IMR-90 (cell line): ENCODE measurements at regions not wholly inside any gene's neighbourhood (a gene's known extent, or its start where the extent isn't known, plus 50 kb on each side); places are given as distances from the start of the nearest gene placed in this dataset.
"Not testable (repeated sequence)": the region's sequence is repeated elsewhere in the genome, so short reads cannot be mapped to it uniquely, and the experiment has no call there.

ENCODE experiments used
- ATAC-seq: fragments of 200-7000 bp; cut with Tn5 transposase; 2 replicates; pipeline ENCODE4 v1.9.1; 2020; ENCODE audit warnings: low read depth, mild to moderate bottlenecking, moderate library complexity
- BruUV-seq: library from RNA; stranded (reverse); fragments of 400-500 nt; replicated peaks from 2 replicates; lab custom pipeline; 2021; lab: Mats Ljungman, UMichigan
- CTCF ChIA-PET: fragments of 300-600 bp; formaldehyde crosslinking; extraction: SDS; loops from one replicate; lab custom pipeline; 2021; ENCODE audit warnings: antibody characterized with exemption; lab: Yijun Ruan, JAX
- POLR2A ChIA-PET: fragments of 300-600 bp; sonication (Branson Sonifier 250); formaldehyde crosslinking; loops from one replicate; lab custom pipeline; 2022; ENCODE audit warnings: antibody characterized with exemption; ENCODE audit not compliant: unreplicated experiment; lab: Charles Lee
- DNase-seq: peaks from one replicate; pipeline ENCODE4 v3.0.0; 2013
- H2AFZ ChIP-seq: replicated peaks from 2 replicates; pipeline ENCODE3; 2013; ENCODE audit warnings: low read length, mild to moderate bottlenecking; ENCODE audit not compliant: poor library complexity
- H2AK5ac ChIP-seq: 2 replicates; pipeline ENCODE4 v1.6.1; 2013; ENCODE audit warnings: low read depth, low read length, inconsistent platforms
- H2AK9ac ChIP-seq: replicated peaks from 2 replicates; pipeline ENCODE3; 2013; ENCODE audit warnings: mild to moderate bottlenecking, low read depth, low read length, moderate library complexity; ENCODE audit not compliant: poor library complexity
- H2BK120ac ChIP-seq: 2 replicates; pipeline ENCODE4 v1.6.1; 2013; ENCODE audit warnings: low read depth, low read length, inconsistent platforms
- H2BK15ac ChIP-seq: 3 replicates; pipeline ENCODE4 v1.6.1; 2013; ENCODE audit warnings: low read depth, low read length, inconsistent platforms
- H2BK20ac ChIP-seq: 2 replicates; pipeline ENCODE4 v1.6.1; 2013; ENCODE audit warnings: low read depth, mild to moderate bottlenecking, inconsistent platforms, low read length, moderate library complexity
- H2BK5ac ChIP-seq: 2 replicates; pipeline ENCODE4 v1.6.1; 2013; ENCODE audit warnings: mild to moderate bottlenecking, low read depth, low read length, inconsistent platforms; ENCODE audit not compliant: poor library complexity, severe bottlenecking
- H3K14ac ChIP-seq: replicated peaks from 2 replicates; pipeline ENCODE4 v1.6.1; 2013; ENCODE audit warnings: low read depth, low read length, inconsistent platforms
- H3K18ac ChIP-seq: 2 replicates; pipeline ENCODE4 v1.6.1; 2013; ENCODE audit warnings: low read depth, low read length, control low read depth
- H3K23ac ChIP-seq: 2 replicates; pipeline ENCODE4 v1.6.1; 2013; ENCODE audit warnings: low read depth, low read length, inconsistent platforms
- H3K27ac ChIP-seq: 2 replicates; pipeline ENCODE4 v1.5.1; 2013; ENCODE audit warnings: mild to moderate bottlenecking, control low read depth, low read length; ENCODE audit not compliant: insufficient read depth
- H3K27me3 ChIP-seq: 2 replicates; pipeline ENCODE4 v1.6.1; 2013; ENCODE audit warnings: low read length; ENCODE audit not compliant: control insufficient read depth, insufficient read depth
- H3K36me3 ChIP-seq: 2 replicates; pipeline ENCODE4 v1.6.1; 2013; ENCODE audit warnings: low read length, mixed read lengths; ENCODE audit not compliant: control insufficient read depth, insufficient read depth
- H3K4ac ChIP-seq: 2 replicates; pipeline ENCODE4 v1.6.1; 2013; ENCODE audit warnings: low read depth, low read length, inconsistent platforms
- H3K4me1 ChIP-seq: 2 replicates; pipeline ENCODE4 v1.6.1; 2013; ENCODE audit warnings: low read length, mixed read lengths; ENCODE audit not compliant: control insufficient read depth, insufficient read depth
- H3K4me2 ChIP-seq: 2 replicates; pipeline ENCODE4 v1.6.1; 2013; ENCODE audit warnings: low read depth, mild to moderate bottlenecking, control low read depth, low read length, moderate library complexity
- H3K4me3 ChIP-seq: 2 replicates; pipeline ENCODE4 v1.5.1; 2013; ENCODE audit warnings: low read depth, mild to moderate bottlenecking, control low read depth, low read length, moderate library complexity; ENCODE audit not compliant: insufficient read depth
- H3K56ac ChIP-seq: 2 replicates; pipeline ENCODE4 v1.6.1; 2013; ENCODE audit warnings: low read length, inconsistent platforms; ENCODE audit not compliant: insufficient read depth; ENCODE audit errors: extremely low read depth
- H3K79me1 ChIP-seq, 2 experiments: 2 replicates each; pipeline ENCODE4 v1.6.1; 2013; ENCODE audit warnings: low read length in 2 of 2, inconsistent platforms in 1 of 2, low read depth in 1 of 2
- H3K9ac ChIP-seq: 2 replicates; pipeline ENCODE4 v1.6.1; 2013; ENCODE audit warnings: low read depth, low read length, control low read depth
- H3K9me1 ChIP-seq: 2 replicates; pipeline ENCODE4 v1.6.1; 2013; ENCODE audit warnings: low read length, inconsistent platforms; ENCODE audit not compliant: insufficient read depth
- H3K9me3 ChIP-seq: 2 replicates; pipeline ENCODE4 v1.6.1; 2013; ENCODE audit warnings: low read length; ENCODE audit not compliant: control insufficient read depth, insufficient read depth
- H4K20me1 ChIP-seq: 2 replicates; pipeline ENCODE4 v1.6.1; 2013; ENCODE audit warnings: low read length, inconsistent platforms; ENCODE audit not compliant: insufficient read depth
- H4K5ac ChIP-seq: 2 replicates; pipeline ENCODE4 v1.6.1; 2013; ENCODE audit warnings: mild to moderate bottlenecking, low read depth, low read length, control low read depth
- H4K8ac ChIP-seq, 2 experiments: 2 replicates each; pipeline ENCODE4 v1.6.1; 2013; ENCODE audit warnings: low read depth in 2 of 2, low read length in 2 of 2, control low read depth in 1 of 2, inconsistent platforms in 1 of 2
- H4K91ac ChIP-seq: 2 replicates; pipeline ENCODE4 v1.6.1; 2013; ENCODE audit warnings: low read depth, low read length, inconsistent platforms; ENCODE audit not compliant: insufficient read depth
- WGBS, 2 experiments: methylation state at CpG; one replicate each; pipeline versions ENCODE4 v1.1.5 to v1.1.7; 2013; ENCODE audit warnings: missing lambda C conversion rate in 2 of 2; ENCODE audit not compliant: insufficient read length in 1 of 2; ENCODE audit errors: extremely low coverage in 2 of 2; 5-methylcytosine and 5-hydroxymethylcytosine counted together
- dilution Hi-C: fragments of 300-500 bp; cut with HindIII; formaldehyde crosslinking; loops from one replicate; pipeline ENCODE4 v1.14.3; 2018; ENCODE audit warnings: low sequenced_read_pairs; ENCODE audit not compliant: unreplicated experiment
- in situ Hi-C: fragments of 300-500 bp; cut with MboI; formaldehyde crosslinking; loops from 3 replicates; pipeline ENCODE4 v1.14.3; 2019; ENCODE audit warnings: low sequenced_read_pairs, inconsistent platforms, mixed read lengths
- intact Hi-C: fragments of 100-400 bp; cut with micrococcal nuclease; formaldehyde crosslinking; loops from 2 replicates; pipeline ENCODE4 v1.10.0; 2022

DNA sequence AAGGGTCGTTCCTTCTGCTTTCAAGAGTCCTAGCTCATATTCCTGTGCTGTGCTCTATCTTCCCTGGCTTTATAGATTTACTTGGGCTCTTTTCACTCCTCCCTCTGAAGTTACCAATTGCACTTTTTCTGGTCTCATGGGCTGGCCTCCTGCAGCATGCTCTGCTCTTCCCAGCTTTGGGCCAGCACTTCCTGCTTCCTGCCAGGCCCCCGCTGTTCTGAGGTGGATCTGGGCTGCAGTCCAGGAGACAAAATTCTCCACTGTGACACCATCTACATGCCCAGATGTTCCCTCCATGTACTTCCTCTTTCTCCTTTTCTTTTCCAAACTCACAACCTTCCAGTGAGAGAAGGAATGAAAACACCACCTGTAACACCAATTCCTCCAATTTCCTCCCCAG lies 145.2 kb upstream of the PLGLB2 start:
- POLR2A ChIA-PET, H2AK9ac ChIP-seq, H2BK120ac ChIP-seq, H3K36me3 ChIP-seq, BruUV-seq, H2AK5ac ChIP-seq, H3K4me3 ChIP-seq, H3K14ac ChIP-seq, H3K27me3 ChIP-seq, H3K9me3 ChIP-seq, H3K79me1 ChIP-seq, H2BK20ac ChIP-seq, H4K91ac ChIP-seq, H2BK15ac ChIP-seq, H3K23ac ChIP-seq, H3K56ac ChIP-seq, DNase-seq, H4K8ac ChIP-seq, H4K20me1 ChIP-seq, H3K9ac ChIP-seq, H3K4ac ChIP-seq, dilution Hi-C loops, H4K5ac ChIP-seq, H3K27ac ChIP-seq, H2BK5ac ChIP-seq, H3K18ac ChIP-seq, H3K4me2 ChIP-seq, H3K4me1 ChIP-seq, CTCF ChIA-PET, H3K9me1 ChIP-seq, intact Hi-C loops, in situ Hi-C loops, H2AFZ ChIP-seq: not testable (repeated sequence)
- no CpG with 5 or more reads among the region's 2 CpGs for WGBS, 2 experiments
- ATAC-seq, result peak; percentile 58

DNA sequence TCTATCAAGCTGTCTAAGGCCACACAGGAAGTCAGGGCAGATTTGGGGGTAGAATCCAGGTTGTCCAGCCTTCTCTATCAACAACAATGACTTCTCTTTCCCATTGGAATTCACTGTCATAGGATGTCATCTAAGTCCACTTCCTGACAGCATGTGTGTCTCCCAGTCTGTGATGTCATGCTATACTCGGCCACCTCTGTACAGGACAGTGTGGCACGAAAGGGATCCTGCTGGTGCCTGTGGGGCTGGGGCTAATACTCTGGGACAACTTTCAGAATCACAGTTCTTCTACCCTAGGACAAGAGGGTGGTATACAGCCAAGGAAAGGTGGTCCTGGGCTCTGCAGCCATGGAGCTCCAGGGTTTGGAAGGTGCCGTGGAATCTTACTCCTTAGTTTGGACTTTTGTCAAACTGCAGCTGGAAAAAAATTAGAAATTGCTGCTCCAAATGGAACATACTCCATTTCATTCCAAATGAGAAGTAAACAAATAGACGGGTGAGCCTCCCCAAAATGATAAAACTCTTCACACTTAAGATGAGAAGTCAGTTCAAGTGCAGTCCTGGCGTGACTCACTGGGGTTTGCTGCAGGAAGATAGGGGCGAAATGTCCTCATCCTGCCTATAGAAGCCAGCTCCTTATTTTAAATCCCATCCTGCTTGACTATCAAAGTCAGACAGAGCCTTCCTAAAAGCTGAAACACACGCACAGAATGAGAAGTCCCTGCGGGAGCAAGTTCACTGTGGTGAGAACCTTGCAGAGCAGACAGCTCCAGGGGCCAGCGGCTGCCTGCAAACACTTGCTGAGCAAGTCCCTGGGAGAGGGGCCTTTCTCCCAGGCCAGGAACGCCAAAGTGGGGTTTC lies 144.2 kb upstream of the PLGLB2 start:
- H4K5ac ChIP-seq, POLR2A ChIA-PET, H3K9ac ChIP-seq, H3K56ac ChIP-seq, dilution Hi-C loops, H2BK5ac ChIP-seq, H2BK15ac ChIP-seq, H4K8ac ChIP-seq, H3K14ac ChIP-seq, H3K9me3 ChIP-seq, H3K4me2 ChIP-seq, H3K18ac ChIP-seq, H2AK5ac ChIP-seq, H2BK20ac ChIP-seq, in situ Hi-C loops, H2BK120ac ChIP-seq, H4K91ac ChIP-seq, BruUV-seq, H3K79me1 ChIP-seq, H3K9me1 ChIP-seq, H3K4me3 ChIP-seq, H3K27me3 ChIP-seq, H3K36me3 ChIP-seq, H4K20me1 ChIP-seq, H3K4ac ChIP-seq, H2AK9ac ChIP-seq, CTCF ChIA-PET, H3K4me1 ChIP-seq, H3K23ac ChIP-seq, intact Hi-C loops, H2AFZ ChIP-seq: not testable (repeated sequence)
- no CpG with 5 or more reads among the region's 10 CpGs for WGBS, 2 experiments
- peak overlapping the region; percentile 59; the same call in 1 of the 2 replicates for H3K27ac ChIP-seq
- ATAC-seq, result peak; percentile 53
- peak; percentile 11 for DNase-seq
